ENCODE measurements at regions not wholly inside any gene's neighbourhood (a gene's known extent, or its start where the extent isn't known, plus 50 kb on each side); places are given as distances from the start of the nearest gene placed in this dataset.

GRCh38 chr12:94786906-94787305 is 136.5 kb upstream of the TMCC3 start:
- TF ChIP-seq CTCF (conservative IDR thresholded peaks at IDR 0.05; ENCODE audit: low read length), result no peak
- H3K4me3 ChIP-seq (ENCODE audit: low read length), result no peak overlapping the region
- DNase-seq (ENCODE audit: low read depth), result no peak

DNA sequence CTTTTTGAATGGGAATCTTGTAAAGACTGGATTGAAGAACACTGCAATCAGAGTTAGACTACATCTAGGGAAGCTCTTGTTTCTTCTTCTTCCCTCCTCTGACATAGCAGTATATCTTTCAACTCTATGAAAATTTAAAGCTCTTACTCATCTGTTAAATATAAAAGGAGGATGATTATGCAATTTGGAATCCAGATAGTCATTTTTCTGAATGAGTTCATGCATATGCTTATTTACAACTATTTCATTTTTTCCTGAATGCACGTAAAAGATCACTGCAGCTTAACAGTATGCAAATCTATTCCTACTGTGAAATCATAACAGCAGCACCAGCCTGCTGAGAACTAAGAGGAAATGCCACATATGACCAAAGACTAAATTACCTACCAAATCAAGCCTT is 133.5 kb upstream of the TMCC3 start:
- TF ChIP-seq CTCF (conservative IDR thresholded peaks at IDR 0.05; ENCODE audit: low read length), result no peak
- DNase-seq (ENCODE audit: low read depth), result peak; percentile 41
- H3K4me3 ChIP-seq (ENCODE audit: low read length), result no peak overlapping the region

GRCh38 chr12:94783343-94783742 is 133.0 kb upstream of the TMCC3 start:
- no peak for TF ChIP-seq CTCF (conservative IDR thresholded peaks at IDR 0.05; ENCODE audit: low read length)
- no peak for DNase-seq (ENCODE audit: low read depth)
- H3K4me3 ChIP-seq (ENCODE audit: low read length), result no peak overlapping the region

- TF ChIP-seq CTCF (conservative IDR thresholded peaks at IDR 0.05; ENCODE audit: low read length), result no peak
- no peak for DNase-seq (ENCODE audit: low read depth)
- H3K4me3 ChIP-seq (ENCODE audit: low read length), result no peak overlapping the region
Observed at GRCh38 chr12:94781835-94782234, 131.5 kb upstream of the TMCC3 start.

DNA sequence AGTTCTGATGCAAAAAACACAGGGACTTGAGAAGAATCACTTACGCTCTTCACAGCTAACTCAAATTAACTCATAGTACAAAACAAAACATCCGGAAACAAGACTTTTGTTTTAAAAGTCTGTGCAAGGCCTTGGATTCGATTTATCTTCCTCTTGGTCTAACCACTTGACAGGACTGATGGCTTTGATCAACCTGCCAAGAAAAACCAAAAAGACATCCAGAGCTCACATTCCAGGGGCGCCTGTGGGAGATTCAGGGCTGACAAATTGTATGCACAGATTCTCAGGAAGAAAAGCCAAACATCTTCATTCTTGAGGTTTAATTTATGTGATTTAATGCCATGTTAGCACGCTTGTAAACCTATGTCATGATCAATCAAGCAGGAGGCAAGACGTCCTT is 129.1 kb upstream of the TMCC3 start:
- TF ChIP-seq CTCF (conservative IDR thresholded peaks at IDR 0.05; ENCODE audit: low read length), result no peak
- no peak overlapping the region for H3K4me3 ChIP-seq (ENCODE audit: low read length)
- DNase-seq (ENCODE audit: low read depth), result peak; percentile 90

GRCh38 chr12:94777936-94778335 is 127.6 kb upstream of the TMCC3 start:
- no peak for TF ChIP-seq CTCF (conservative IDR thresholded peaks at IDR 0.05; ENCODE audit: low read length)
- no peak overlapping the region for H3K4me3 ChIP-seq (ENCODE audit: low read length)
- no peak for DNase-seq (ENCODE audit: low read depth)

GRCh38 chr12:94775710-94776109 is 125.4 kb upstream of the TMCC3 start:
- no peak for TF ChIP-seq CTCF (conservative IDR thresholded peaks at IDR 0.05; ENCODE audit: low read length)
- no peak for DNase-seq (ENCODE audit: low read depth)

More at GRCh38 chr12:94775710-94776109, 125.4 kb upstream of the TMCC3 start:
- no peak overlapping the region for H3K4me3 ChIP-seq (ENCODE audit: low read length)
